Endothelial cell (in vitro differentiated cells): ENCODE measurements at regions not wholly inside any gene's neighbourhood (a gene's known extent, or its start where the extent isn't known, plus 50 kb on each side); places are given as distances from the start of the nearest gene placed in this dataset.

Source experiments
- DNase-seq: peaks from one replicate; pipeline ENCODE4 v3.0.0; 2021; ENCODE audit warnings: low spot score
- H3K27ac Mint-ChIP-seq: one replicate; pipeline ENCODE4 v1.8.0; 2021; ENCODE audit warnings: mixed read lengths, inconsistent platforms; ENCODE audit not compliant: unreplicated experiment
- H3K27me3 Mint-ChIP-seq: one replicate; pipeline ENCODE4 v1.8.0; 2021; ENCODE audit warnings: mild to moderate bottlenecking, moderate library complexity, mixed read lengths, inconsistent platforms; ENCODE audit not compliant: unreplicated experiment
- H3K36me3 Mint-ChIP-seq: one replicate; pipeline ENCODE4 v1.8.0; 2021; ENCODE audit warnings: mild to moderate bottlenecking, low read depth, mixed read lengths, inconsistent platforms; ENCODE audit not compliant: unreplicated experiment
- H3K4me1 Mint-ChIP-seq: one replicate; pipeline ENCODE4 v1.8.0; 2021; ENCODE audit warnings: mild to moderate bottlenecking, mixed read lengths, inconsistent platforms; ENCODE audit not compliant: unreplicated experiment
- H3K4me3 Mint-ChIP-seq: one replicate; pipeline ENCODE4 v1.8.0; 2021; ENCODE audit warnings: mild to moderate bottlenecking, mixed read lengths, inconsistent platforms; ENCODE audit not compliant: unreplicated experiment
- H3K9me3 Mint-ChIP-seq: one replicate; pipeline ENCODE4 v1.8.0; 2021; ENCODE audit warnings: mixed read lengths, inconsistent platforms; ENCODE audit not compliant: unreplicated experiment
- TF ChIP-seq, protein P1 (sequence below): fragments of 200-600 bp; sonication (generic); IDR thresholded peaks from one replicate; pipeline ENCODE4 v1.5.0; 2021; ENCODE audit warnings: antibody characterized with exemption; ENCODE audit not compliant: unreplicated experiment

DNA sequence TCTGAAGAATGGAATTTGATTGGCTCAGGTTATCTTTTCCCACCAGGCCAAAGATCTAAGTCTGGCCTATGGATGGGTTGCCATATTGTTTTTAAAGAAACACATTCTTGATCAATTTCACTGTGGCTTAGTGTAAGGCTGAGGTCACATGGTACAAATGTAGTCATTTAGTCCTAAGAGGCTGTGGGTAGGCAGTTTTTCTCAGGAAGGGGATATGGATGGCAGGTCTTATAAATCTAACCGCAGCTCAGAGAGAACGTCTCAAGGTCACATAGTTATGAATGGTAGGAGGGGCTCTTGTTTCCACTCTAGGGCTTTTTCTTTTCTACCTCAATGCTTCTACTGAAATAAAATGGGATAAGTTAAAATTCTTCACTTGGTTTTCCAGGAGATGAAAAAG is 128.6 kb upstream of the ACTBL2 start:
- Mint-ChIP-seq H3K4me3 (no peak overlapping the region), H3K36me3 (no peaks in the 10 kb centered on the region), H3K4me1 (no peaks in the 10 kb centered on the region), H3K27ac (no peak overlapping the region), H3K27me3 (no peaks in the 10 kb centered on the region), H3K9me3 (no peaks in the 10 kb centered on the region)
- DNase-seq, result no peak
- TF ChIP-seq, protein P1, sequence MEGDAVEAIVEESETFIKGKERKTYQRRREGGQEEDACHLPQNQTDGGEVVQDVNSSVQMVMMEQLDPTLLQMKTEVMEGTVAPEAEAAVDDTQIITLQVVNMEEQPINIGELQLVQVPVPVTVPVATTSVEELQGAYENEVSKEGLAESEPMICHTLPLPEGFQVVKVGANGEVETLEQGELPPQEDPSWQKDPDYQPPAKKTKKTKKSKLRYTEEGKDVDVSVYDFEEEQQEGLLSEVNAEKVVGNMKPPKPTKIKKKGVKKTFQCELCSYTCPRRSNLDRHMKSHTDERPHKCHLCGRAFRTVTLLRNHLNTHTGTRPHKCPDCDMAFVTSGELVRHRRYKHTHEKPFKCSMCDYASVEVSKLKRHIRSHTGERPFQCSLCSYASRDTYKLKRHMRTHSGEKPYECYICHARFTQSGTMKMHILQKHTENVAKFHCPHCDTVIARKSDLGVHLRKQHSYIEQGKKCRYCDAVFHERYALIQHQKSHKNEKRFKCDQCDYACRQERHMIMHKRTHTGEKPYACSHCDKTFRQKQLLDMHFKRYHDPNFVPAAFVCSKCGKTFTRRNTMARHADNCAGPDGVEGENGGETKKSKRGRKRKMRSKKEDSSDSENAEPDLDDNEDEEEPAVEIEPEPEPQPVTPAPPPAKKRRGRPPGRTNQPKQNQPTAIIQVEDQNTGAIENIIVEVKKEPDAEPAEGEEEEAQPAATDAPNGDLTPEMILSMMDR, result no peak

DNA sequence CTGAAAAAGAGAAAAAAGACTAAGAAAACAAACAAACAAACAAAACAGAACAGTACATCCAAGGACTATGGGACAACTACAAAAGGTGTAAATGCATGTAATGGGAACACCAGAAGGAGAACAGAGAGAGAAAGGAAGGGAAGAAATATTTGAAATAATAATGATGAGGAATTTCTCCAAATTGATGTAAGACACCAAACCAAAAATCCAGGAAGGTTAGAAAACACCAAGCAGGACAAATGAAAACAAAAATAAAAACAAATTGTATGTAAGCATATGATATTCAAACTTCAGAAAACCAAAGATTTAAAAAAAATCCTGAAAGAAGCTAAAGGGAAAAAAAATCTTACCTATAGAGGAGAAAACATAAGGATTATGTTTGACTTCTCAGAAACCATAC is 125.9 kb upstream of the ACTBL2 start:
- Mint-ChIP-seq H3K4me1 (no peaks in the 10 kb centered on the region), H3K27ac (no peak overlapping the region), H3K9me3 (no peaks in the 10 kb centered on the region), H3K27me3 (no peaks in the 10 kb centered on the region), H3K4me3 (no peak overlapping the region), H3K36me3 (no peaks in the 10 kb centered on the region)
- DNase-seq, result no peak
- TF ChIP-seq, protein P1, result no peak

DNA sequence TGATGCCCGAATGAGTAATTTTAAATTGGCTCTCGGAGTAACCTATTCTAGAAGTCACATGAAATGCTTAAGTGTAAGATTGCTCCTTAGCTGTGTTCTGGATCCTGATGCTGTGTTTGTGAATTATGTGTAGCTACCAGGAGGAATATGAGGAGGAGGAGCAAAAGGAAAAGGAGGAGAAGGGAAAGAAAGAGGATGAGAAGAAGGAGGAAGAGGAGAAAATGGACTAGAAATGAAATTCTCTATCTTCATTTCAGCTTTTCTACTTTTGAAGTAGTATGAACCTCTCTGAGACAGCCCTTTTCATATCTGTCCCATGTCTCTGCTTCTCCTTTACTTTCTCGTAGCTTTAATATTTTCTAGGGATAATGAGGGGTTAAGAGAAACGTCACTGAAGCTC is 119.4 kb upstream of the ACTBL2 start:
- DNase-seq, result no peak
- Mint-ChIP-seq H3K27ac (no peak overlapping the region), H3K9me3 (no peaks in the 10 kb centered on the region), H3K4me3 (no peak overlapping the region), H3K4me1 (no peaks in the 10 kb centered on the region), H3K36me3 (no peaks in the 10 kb centered on the region), H3K27me3 (no peaks in the 10 kb centered on the region)
- TF ChIP-seq, protein P1, result no peak

DNA sequence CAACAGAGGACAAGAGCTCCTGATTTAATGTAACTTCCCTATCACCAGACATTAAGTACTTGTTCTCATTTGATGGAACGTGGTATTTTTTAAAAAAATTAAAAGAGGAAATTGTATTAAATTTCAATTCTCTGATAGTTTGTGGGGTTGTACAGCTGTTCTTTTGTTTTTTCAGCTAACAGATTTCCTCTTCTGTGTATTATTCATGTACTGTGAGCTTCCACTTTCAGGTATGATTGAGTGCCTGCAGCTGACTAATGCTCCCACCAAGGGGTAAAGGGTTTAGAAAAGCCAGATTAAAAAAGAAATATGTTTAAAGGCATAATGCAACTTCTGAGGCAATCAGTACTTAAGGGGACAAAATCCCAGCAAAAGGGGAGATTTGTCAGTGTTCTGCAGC is 117.7 kb upstream of the ACTBL2 start:
- Mint-ChIP-seq H3K9me3 (no peaks in the 10 kb centered on the region), H3K27ac (no peak overlapping the region), H3K4me1 (no peaks in the 10 kb centered on the region), H3K36me3 (no peaks in the 10 kb centered on the region), H3K4me3 (no peak overlapping the region), H3K27me3 (no peaks in the 10 kb centered on the region)
- no peak for DNase-seq
- TF ChIP-seq, protein P1, result no peak

DNA sequence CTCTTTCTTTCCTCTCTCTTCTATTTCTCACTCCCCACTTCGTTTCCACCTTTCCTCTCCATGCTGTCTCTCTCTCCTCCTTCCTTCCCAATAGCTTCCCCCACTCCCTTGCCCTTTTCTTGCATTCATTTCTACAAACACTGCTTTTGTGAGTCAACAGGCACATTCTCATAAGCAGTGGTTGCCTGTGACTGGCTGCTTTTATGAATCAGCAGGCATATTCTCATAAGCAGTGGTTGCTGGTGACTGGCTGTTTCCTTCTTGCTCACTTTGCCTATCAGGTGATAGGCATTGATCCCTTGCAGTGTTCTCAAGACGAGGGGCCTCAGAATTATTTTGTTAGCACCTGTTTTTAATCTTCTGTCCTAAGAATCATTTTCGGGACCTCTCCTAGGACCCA is 116.1 kb upstream of the ACTBL2 start:
- no peak for DNase-seq
- TF ChIP-seq, protein P1, result no peak

More for the DNA sequence above, 116.1 kb upstream of the ACTBL2 start:
- H3K36me3 Mint-ChIP-seq, result no peaks in the 10 kb centered on the region
- no peaks in the 10 kb centered on the region for H3K4me1 Mint-ChIP-seq
- no peak overlapping the region for H3K27ac Mint-ChIP-seq
- no peak overlapping the region for H3K4me3 Mint-ChIP-seq
- no peaks in the 10 kb centered on the region for H3K27me3 Mint-ChIP-seq
- H3K9me3 Mint-ChIP-seq, result no peaks in the 10 kb centered on the region
